22Rv1 (cell line): ENCODE measurements at regions not wholly inside any gene's neighbourhood (a gene's known extent, or its start where the extent isn't known, plus 50 kb on each side); places are given as distances from the start of the nearest gene placed in this dataset.

Experiments used
- CTCF ChIP-seq: fragments of 450-650 bp; IDR thresholded peaks from 2 replicates; pipeline ENCODE4 v1.5.1; 2017; ENCODE audit warnings: mild to moderate bottlenecking
- ZFX ChIP-seq: fragments of 450-650 bp; IDR thresholded peaks from 2 replicates; pipeline ENCODE4 v1.6.1; 2017; ENCODE audit warnings: antibody characterized with exemption, borderline replicate concordance

DNA sequence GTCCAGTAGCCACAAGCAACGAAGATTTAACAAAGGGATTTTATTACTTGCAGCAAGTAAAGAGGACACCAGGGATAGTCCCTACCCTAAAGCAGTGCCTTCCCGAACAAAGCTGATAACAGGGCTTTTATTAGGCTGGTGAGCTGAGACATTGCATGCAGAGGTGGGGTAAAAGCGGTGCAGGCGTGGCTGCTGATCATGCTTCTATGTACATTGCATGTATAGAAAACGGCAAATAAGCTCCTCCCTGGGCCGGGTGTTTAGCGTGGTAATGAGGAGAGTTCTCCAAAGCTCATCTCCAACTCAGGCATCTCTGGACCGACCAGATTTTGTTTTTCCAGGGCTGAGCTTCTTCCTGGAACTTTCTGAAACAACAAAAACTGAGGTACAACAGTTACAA, 83.5 kb upstream of the CDH4 start:
- TF ChIP-seq CTCF (no peak), ZFX (no peak)
